GM12878 (cell line): ENCODE measurements at regions not wholly inside any gene's neighbourhood (a gene's known extent, or its start where the extent isn't known, plus 50 kb on each side); places are given as distances from the start of the nearest gene placed in this dataset.

Experiments used
- CTCF ChIP-seq, 3 experiments: IDR thresholded peaks in 2 of 3; conservative IDR thresholded peaks in 1 of 3; 2 replicates each; pipeline ENCODE4 v1.5.1; 2011; ENCODE audit warnings: low read depth in 3 of 3, low read length in 3 of 3, mild to moderate bottlenecking in 3 of 3, control low read depth in 2 of 3, moderate library complexity in 2 of 3, inconsistent platforms in 1 of 3, mixed read lengths in 1 of 3; ENCODE audit not compliant: control insufficient read depth in 2 of 3, insufficient read depth in 1 of 3; ENCODE audit errors: extremely low read depth in 1 of 3
- SPI1 ChIP-seq: IDR thresholded peaks from 2 replicates; pipeline ENCODE4 v1.6.1; 2011; ENCODE audit warnings: low read depth, mild to moderate bottlenecking, low read length, moderate library complexity, borderline replicate concordance; ENCODE audit not compliant: insufficient read depth

GRCh38 chr15:81914333-81914732 is 131.5 kb downstream of the MEX3B start:
- TF ChIP-seq SPI1, result no peak
- TF ChIP-seq CTCF (IDR thresholded peaks at IDR 0.05 in 2 of 3, conservative IDR thresholded peaks at IDR 0.05 in 1 of 3; ENCODE audit: control insufficient read depth in 2 of 3, extremely low read depth in 1 of 3, insufficient read depth in 1 of 3, low read depth in 3 of 3, low read length in 3 of 3), result no peak
